ENCODE measurements at regions not wholly inside any gene's neighbourhood (a gene's known extent, or its start where the extent isn't known, plus 50 kb on each side); places are given as distances from the start of the nearest gene placed in this dataset.

- TF ChIP-seq CTCF (IDR thresholded peaks at IDR 0.05; ENCODE audit: low read depth, low read length, missing input control) = no peak
- TF ChIP-seq TAF1 (conservative IDR thresholded peaks at IDR 0.05) = no peak
- TF ChIP-seq NR2F2 (IDR thresholded peaks at IDR 0.05) = no peak
- TF ChIP-seq RAD21 (IDR thresholded peaks at IDR 0.05) = no peak
- no peak for TF ChIP-seq SP1 (IDR thresholded peaks at IDR 0.05)
- no peak for TF ChIP-seq GABPA (IDR thresholded peaks at IDR 0.05 in 1 of 2, conservative IDR thresholded peaks at IDR 0.05 in 1 of 2)
- no peak for TF ChIP-seq EGR1 (IDR thresholded peaks at IDR 0.05; ENCODE audit: low read depth in 2 of 2)
- no peak for TF ChIP-seq ATF3 (IDR thresholded peaks at IDR 0.05)
Observed at GRCh38 chr13:67917291-67917987, 687.3 kb upstream of the PCDH9 start.
